ENCODE measurements at regions not wholly inside any gene's neighbourhood (a gene's known extent, or its start where the extent isn't known, plus 50 kb on each side); places are given as distances from the start of the nearest gene placed in this dataset.
A peak's percentile ranks its signal among the peaks of the same experiment; 100 is the strongest.

DNA sequence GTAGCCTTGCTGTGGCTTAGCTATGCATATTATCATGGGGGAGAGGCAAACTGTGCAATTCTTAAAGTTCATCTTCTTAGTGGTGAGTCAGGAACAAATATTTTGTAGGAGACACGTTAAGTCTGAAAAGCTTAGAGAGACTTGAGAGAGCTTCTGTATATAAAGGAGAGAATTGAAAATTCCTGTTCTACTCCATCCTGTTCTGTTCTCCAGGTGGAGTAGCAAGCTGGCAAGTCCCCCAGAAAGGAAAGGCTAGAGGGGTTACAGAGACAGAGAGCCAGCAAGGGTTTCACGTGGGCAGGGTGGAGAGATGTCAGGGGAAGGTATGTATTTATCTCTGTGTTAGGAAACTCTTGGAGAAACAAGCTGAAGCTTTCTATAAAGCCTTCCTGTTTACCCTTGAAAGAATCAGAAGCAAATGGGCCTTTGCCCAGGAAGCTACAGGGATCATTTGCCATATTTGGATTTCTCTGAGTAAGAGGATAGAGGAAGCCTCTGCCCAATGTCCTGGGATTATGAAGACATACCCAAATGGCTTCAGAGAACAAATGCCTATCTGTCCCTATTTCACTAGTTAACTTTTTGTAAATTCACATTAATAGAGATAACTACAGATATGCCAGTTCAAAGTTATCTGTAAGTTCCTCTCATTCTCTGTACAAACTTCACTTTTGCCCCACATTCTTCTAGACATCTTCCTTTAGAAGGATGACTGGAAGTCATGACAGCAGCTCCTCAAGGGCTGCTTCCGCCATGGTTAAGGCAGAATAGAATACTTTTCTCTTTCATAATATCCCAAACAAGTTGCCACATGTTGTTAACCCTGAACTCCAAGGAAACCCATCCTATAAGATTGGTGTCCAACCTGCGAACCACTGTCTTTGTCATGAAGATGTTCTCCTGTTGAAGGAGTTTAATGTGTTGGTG lies 126.7 kb upstream of the NEDD9 start (continued):
- TF ChIP-seq ZNF747 (CRISPR knock-in tag; IDR thresholded peaks at IDR 0.05; ENCODE audit: borderline replicate concordance) = no peak
- TF ChIP-seq FOXA1 (IDR thresholded peaks at IDR 0.05) = no peak
- peak; percentile 71 for TF ChIP-seq FOXA1 (CRISPR knock-in tag; IDR thresholded peaks at IDR 0.05)
- TF ChIP-seq IKZF4 (CRISPR knock-in tag; IDR thresholded peaks at IDR 0.05; ENCODE audit: borderline replicate concordance, low read depth, not compliant biosample characterization) = no peak
- TF ChIP-seq, protein P1, sequence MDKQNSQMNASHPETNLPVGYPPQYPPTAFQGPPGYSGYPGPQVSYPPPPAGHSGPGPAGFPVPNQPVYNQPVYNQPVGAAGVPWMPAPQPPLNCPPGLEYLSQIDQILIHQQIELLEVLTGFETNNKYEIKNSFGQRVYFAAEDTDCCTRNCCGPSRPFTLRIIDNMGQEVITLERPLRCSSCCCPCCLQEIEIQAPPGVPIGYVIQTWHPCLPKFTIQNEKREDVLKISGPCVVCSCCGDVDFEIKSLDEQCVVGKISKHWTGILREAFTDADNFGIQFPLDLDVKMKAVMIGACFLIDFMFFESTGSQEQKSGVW (CRISPR knock-in tag; IDR thresholded peaks at IDR 0.05; ENCODE audit: borderline replicate concordance) = no peak
- peak; percentile 21; the same call in 1 of the 2 replicates for TF ChIP-seq ZBTB20 (CRISPR knock-in tag; IDR thresholded peaks at IDR 0.05; ENCODE audit: borderline replicate concordance, low read depth)
- peak; percentile 55; the same call in 1 of the 2 replicates for TF ChIP-seq DPF2 (CRISPR knock-in tag; IDR thresholded peaks at IDR 0.05; ENCODE audit: borderline replicate concordance, low read depth)
- TF ChIP-seq, protein P2, sequence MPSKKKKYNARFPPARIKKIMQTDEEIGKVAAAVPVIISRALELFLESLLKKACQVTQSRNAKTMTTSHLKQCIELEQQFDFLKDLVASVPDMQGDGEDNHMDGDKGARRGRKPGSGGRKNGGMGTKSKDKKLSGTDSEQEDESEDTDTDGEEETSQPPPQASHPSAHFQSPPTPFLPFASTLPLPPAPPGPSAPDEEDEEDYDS (CRISPR knock-in tag; IDR thresholded peaks at IDR 0.05) = peak; percentile 56
- TF ChIP-seq NFIB (CRISPR knock-in tag; IDR thresholded peaks at IDR 0.05; ENCODE audit: borderline replicate concordance) = no peak
- peak; percentile 81; the same call in 1 of the 2 replicates for TF ChIP-seq FOXJ3 (CRISPR knock-in tag; IDR thresholded peaks at IDR 0.05; ENCODE audit: borderline replicate concordance)
- TF ChIP-seq, protein P3, sequence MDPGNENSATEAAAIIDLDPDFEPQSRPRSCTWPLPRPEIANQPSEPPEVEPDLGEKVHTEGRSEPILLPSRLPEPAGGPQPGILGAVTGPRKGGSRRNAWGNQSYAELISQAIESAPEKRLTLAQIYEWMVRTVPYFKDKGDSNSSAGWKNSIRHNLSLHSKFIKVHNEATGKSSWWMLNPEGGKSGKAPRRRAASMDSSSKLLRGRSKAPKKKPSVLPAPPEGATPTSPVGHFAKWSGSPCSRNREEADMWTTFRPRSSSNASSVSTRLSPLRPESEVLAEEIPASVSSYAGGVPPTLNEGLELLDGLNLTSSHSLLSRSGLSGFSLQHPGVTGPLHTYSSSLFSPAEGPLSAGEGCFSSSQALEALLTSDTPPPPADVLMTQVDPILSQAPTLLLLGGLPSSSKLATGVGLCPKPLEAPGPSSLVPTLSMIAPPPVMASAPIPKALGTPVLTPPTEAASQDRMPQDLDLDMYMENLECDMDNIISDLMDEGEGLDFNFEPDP (CRISPR knock-in tag; conservative IDR thresholded peaks at IDR 0.05) = no peak
- TF ChIP-seq ISL2 (CRISPR knock-in tag; IDR thresholded peaks at IDR 0.05) = peak; percentile 60; the same call in 1 of the 2 replicates
- TF ChIP-seq, protein P4, sequence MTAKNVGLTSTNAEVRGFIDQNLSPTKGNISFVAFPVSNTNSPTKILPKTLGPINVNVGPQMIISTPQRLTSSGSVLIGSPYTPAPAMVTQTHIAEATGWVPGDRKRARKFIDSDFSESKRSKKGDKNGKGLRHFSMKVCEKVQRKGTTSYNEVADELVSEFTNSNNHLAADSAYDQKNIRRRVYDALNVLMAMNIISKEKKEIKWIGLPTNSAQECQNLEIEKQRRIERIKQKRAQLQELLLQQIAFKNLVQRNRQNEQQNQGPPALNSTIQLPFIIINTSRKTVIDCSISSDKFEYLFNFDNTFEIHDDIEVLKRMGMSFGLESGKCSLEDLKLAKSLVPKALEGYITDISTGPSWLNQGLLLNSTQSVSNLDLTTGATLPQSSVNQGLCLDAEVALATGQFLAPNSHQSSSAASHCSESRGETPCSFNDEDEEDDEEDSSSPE (CRISPR knock-in tag; IDR thresholded peaks at IDR 0.05) = peak; percentile 21; the same call in 1 of the 2 replicates
- TF ChIP-seq MBNL3 (CRISPR knock-in tag; conservative IDR thresholded peaks at IDR 0.05) = no peak
- TF ChIP-seq, protein P5, sequence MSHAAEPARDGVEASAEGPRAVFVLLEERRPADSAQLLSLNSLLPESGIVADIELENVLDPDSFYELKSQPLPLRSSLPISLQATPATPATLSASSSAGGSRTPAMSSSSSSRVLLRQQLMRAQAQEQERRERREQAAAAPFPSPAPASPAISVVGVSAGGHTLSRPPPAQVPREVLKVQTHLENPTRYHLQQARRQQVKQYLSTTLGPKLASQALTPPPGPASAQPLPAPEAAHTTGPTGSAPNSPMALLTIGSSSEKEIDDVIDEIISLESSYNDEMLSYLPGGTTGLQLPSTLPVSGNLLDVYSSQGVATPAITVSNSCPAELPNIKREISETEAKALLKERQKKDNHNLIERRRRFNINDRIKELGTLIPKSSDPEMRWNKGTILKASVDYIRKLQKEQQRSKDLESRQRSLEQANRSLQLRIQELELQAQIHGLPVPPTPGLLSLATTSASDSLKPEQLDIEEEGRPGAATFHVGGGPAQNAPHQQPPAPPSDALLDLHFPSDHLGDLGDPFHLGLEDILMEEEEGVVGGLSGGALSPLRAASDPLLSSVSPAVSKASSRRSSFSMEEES (CRISPR knock-in tag; IDR thresholded peaks at IDR 0.05) = peak; percentile 88
- TF ChIP-seq NFKBIZ (CRISPR knock-in tag; IDR thresholded peaks at IDR 0.05) = 0 out of 2 replicates have a peak, but pooled peaks have one; percentile 47
- TF ChIP-seq ZFP82 (CRISPR knock-in tag; IDR thresholded peaks at IDR 0.05; ENCODE audit: borderline replicate concordance) = no peak
- TF ChIP-seq, protein P6, sequence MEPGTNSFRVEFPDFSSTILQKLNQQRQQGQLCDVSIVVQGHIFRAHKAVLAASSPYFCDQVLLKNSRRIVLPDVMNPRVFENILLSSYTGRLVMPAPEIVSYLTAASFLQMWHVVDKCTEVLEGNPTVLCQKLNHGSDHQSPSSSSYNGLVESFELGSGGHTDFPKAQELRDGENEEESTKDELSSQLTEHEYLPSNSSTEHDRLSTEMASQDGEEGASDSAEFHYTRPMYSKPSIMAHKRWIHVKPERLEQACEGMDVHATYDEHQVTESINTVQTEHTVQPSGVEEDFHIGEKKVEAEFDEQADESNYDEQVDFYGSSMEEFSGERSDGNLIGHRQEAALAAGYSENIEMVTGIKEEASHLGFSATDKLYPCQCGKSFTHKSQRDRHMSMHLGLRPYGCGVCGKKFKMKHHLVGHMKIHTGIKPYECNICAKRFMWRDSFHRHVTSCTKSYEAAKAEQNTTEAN (CRISPR knock-in tag; conservative IDR thresholded peaks at IDR 0.05) = peak; percentile 52; the same call in 1 of the 2 replicates
- TF ChIP-seq YEATS2 (CRISPR knock-in tag; IDR thresholded peaks at IDR 0.05; ENCODE audit: borderline replicate concordance) = peak; percentile 18; the same call in 1 of the 2 replicates
- TF ChIP-seq, protein P7, sequence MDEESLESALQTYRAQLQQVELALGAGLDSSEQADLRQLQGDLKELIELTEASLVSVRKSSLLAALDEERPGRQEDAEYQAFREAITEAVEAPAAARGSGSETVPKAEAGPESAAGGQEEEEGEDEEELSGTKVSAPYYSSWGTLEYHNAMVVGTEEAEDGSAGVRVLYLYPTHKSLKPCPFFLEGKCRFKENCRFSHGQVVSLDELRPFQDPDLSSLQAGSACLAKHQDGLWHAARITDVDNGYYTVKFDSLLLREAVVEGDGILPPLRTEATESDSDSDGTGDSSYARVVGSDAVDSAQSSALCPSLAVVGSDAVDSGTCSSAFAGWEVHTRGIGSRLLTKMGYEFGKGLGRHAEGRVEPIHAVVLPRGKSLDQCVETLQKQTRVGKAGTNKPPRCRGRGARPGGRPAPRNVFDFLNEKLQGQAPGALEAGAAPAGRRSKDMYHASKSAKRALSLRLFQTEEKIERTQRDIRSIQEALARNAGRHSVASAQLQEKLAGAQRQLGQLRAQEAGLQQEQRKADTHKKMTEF (CRISPR knock-in tag; IDR thresholded peaks at IDR 0.05) = peak; percentile 90

Measured in HepG2 (cell line).